Mesothelial cell of epicardium (in vitro differentiated cells): ENCODE measurements at regions not wholly inside any gene's neighbourhood (a gene's known extent, or its start where the extent isn't known, plus 50 kb on each side); places are given as distances from the start of the nearest gene placed in this dataset.
A peak's percentile ranks its signal among the peaks of the same experiment; 100 is the strongest.
"Not testable (repeated sequence)": the region's sequence is repeated elsewhere in the genome, so short reads cannot be mapped to it uniquely, and the experiment has no call there.

Experiments used
- DNase-seq, 2 experiments: peaks; one replicate each; pipeline ENCODE4 v3.0.0; 2021; ENCODE audit warnings: low spot score in 2 of 2; ENCODE audit not compliant: unreplicated experiment in 2 of 2
- H3K27ac Mint-ChIP-seq: 2 replicates; pipeline ENCODE4 v1.8.0; 2021; ENCODE audit warnings: mixed read lengths
- H3K27me3 Mint-ChIP-seq: 2 replicates; pipeline ENCODE4 v1.8.0; 2021; ENCODE audit warnings: low read depth, mixed read lengths
- H3K36me3 Mint-ChIP-seq: 2 replicates; pipeline ENCODE4 v1.8.0; 2021; ENCODE audit warnings: mixed read lengths
- H3K4me1 Mint-ChIP-seq: 2 replicates; pipeline ENCODE4 v1.8.0; 2021; ENCODE audit warnings: mixed read lengths
- H3K4me3 Mint-ChIP-seq: 2 replicates; pipeline ENCODE4 v1.8.0; 2021; ENCODE audit warnings: mild to moderate bottlenecking, moderate library complexity, mixed read lengths
- H3K9me3 Mint-ChIP-seq: 2 replicates; pipeline ENCODE4 v1.8.0; 2021; ENCODE audit warnings: mixed read lengths
- CTCF ChIP-seq: fragments of 200-600 bp; sonication (generic); IDR thresholded peaks from one replicate; pipeline ENCODE4 v1.5.0; 2021; ENCODE audit warnings: antibody characterized with exemption; ENCODE audit not compliant: unreplicated experiment

- no peak overlapping the region for H3K4me3 Mint-ChIP-seq
- no peaks in the 10 kb centered on the region for H3K27me3 Mint-ChIP-seq
- H3K27ac Mint-ChIP-seq: no peak overlapping the region
- no peaks in the 10 kb centered on the region for H3K36me3 Mint-ChIP-seq
- no peak for TF ChIP-seq CTCF
- peaks cover 11% of the 10 kb centered on the region for H3K4me1 Mint-ChIP-seq
- DNase-seq: no peak
- peaks cover 11% of the 10 kb centered on the region for H3K9me3 Mint-ChIP-seq
These were observed 726.4 kb downstream of the BRINP3 start for GRCh38 chr1:189751311-189751710.

GRCh38 chr1:189752461-189752995 is 725.1 kb downstream of the BRINP3 start:
- no peak for TF ChIP-seq CTCF
- Mint-ChIP-seq H3K27ac (peak overlapping the region; percentile 31), H3K4me1 (peaks cover 11% of the 10 kb centered on the region), H3K9me3 (peaks cover 19% of the 10 kb centered on the region), H3K27me3 (no peaks in the 10 kb centered on the region), H3K4me3 (no peak overlapping the region), H3K36me3 (no peaks in the 10 kb centered on the region)
- DNase-seq: no peak

- H3K27ac Mint-ChIP-seq, H3K4me3 Mint-ChIP-seq: not testable (repeated sequence)
These were observed 722.6 kb downstream of the BRINP3 start for GRCh38 chr1:189755100-189755499.

GRCh38 chr1:189764391-189765320 is 713.0 kb downstream of the BRINP3 start:
- no peak for DNase-seq
- peaks cover 21% of the 10 kb centered on the region for H3K27me3 Mint-ChIP-seq
- no peak overlapping the region for H3K4me3 Mint-ChIP-seq
- no peaks in the 10 kb centered on the region for H3K4me1 Mint-ChIP-seq
- H3K27ac Mint-ChIP-seq: no peak overlapping the region
- no peaks in the 10 kb centered on the region for H3K36me3 Mint-ChIP-seq
- H3K9me3 Mint-ChIP-seq: no peaks in the 10 kb centered on the region
- no peak for TF ChIP-seq CTCF

More at GRCh38 chr1:189755100-189755499, 722.6 kb downstream of the BRINP3 start:
- not testable (repeated sequence) for H3K27me3 Mint-ChIP-seq, DNase-seq, H3K36me3 Mint-ChIP-seq, H3K4me1 Mint-ChIP-seq
- H3K9me3 Mint-ChIP-seq: peaks cover 20% of the 10 kb centered on the region

- Mint-ChIP-seq H3K27me3 (peaks cover 28% of the 10 kb centered on the region), H3K27ac (no peak overlapping the region), H3K36me3 (no peaks in the 10 kb centered on the region), H3K4me3 (no peak overlapping the region), H3K4me1 (peaks cover 3% of the 10 kb centered on the region), H3K9me3 (no peaks in the 10 kb centered on the region)
- TF ChIP-seq CTCF: no peak
- no peak for DNase-seq
These were observed 708.2 kb downstream of the BRINP3 start for GRCh38 chr1:189769448-189769847.

- Mint-ChIP-seq H3K27me3 (peaks cover 15% of the 10 kb centered on the region), H3K36me3 (no peaks in the 10 kb centered on the region), H3K4me1 (peaks cover 17% of the 10 kb centered on the region), H3K27ac (peak overlapping the region; percentile 50), H3K4me3 (no peak overlapping the region), H3K9me3 (no peaks in the 10 kb centered on the region)
- no peak for DNase-seq
- TF ChIP-seq CTCF: no peak
These were observed 702.9 kb downstream of the BRINP3 start for GRCh38 chr1:189774721-189775287.
